ENCODE measurements at regions not wholly inside any gene's neighbourhood (a gene's known extent, or its start where the extent isn't known, plus 50 kb on each side); places are given as distances from the start of the nearest gene placed in this dataset.

GRCh38 chr13:74886502-74886901, 595.5 kb downstream of the TBC1D4 start:
- TF ChIP-seq POLR2A (IDR thresholded peaks at IDR 0.05), result no peak
- TF ChIP-seq, protein P1, sequence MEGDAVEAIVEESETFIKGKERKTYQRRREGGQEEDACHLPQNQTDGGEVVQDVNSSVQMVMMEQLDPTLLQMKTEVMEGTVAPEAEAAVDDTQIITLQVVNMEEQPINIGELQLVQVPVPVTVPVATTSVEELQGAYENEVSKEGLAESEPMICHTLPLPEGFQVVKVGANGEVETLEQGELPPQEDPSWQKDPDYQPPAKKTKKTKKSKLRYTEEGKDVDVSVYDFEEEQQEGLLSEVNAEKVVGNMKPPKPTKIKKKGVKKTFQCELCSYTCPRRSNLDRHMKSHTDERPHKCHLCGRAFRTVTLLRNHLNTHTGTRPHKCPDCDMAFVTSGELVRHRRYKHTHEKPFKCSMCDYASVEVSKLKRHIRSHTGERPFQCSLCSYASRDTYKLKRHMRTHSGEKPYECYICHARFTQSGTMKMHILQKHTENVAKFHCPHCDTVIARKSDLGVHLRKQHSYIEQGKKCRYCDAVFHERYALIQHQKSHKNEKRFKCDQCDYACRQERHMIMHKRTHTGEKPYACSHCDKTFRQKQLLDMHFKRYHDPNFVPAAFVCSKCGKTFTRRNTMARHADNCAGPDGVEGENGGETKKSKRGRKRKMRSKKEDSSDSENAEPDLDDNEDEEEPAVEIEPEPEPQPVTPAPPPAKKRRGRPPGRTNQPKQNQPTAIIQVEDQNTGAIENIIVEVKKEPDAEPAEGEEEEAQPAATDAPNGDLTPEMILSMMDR (IDR thresholded peaks at IDR 0.05), result no peak
- TF ChIP-seq POLR2AphosphoS5 (IDR thresholded peaks at IDR 0.05), result no peak
